GM23338 (cell line): ENCODE measurements at regions not wholly inside any gene's neighbourhood (a gene's known extent, or its start where the extent isn't known, plus 50 kb on each side); places are given as distances from the start of the nearest gene placed in this dataset.

Experiments
- ATAC-seq: fragments of 200-7000 bp; cut with Tn5 transposase; 3 replicates; pipeline ENCODE4 v1.9.1; 2020
- DNase-seq: peaks from one replicate; pipeline ENCODE4 v3.0.0-alpha.2; 2015; ENCODE audit warnings: low spot score
- H2AFZ ChIP-seq: fragments of 200-600 bp; sonication (generic); 2 replicates; pipeline ENCODE4 v1.8.0; 2016; ENCODE audit warnings: antibody characterized with exemption, mild to moderate bottlenecking, moderate library complexity
- H3F3A ChIP-seq: fragments of 200-600 bp; sonication (generic); replicated peaks from 2 replicates; pipeline ENCODE4 v1.8.0; 2017; ENCODE audit warnings: antibody characterized with exemption, mixed run types, low read depth
- H3K27ac ChIP-seq: fragments of 200-600 bp; sonication (generic); 2 replicates; pipeline ENCODE4 v1.6.1; 2016; ENCODE audit warnings: low read depth
- H3K27me3 ChIP-seq: fragments of 200-600 bp; sonication (generic); 2 replicates; pipeline ENCODE4 v1.8.0; 2016; ENCODE audit warnings: mild to moderate bottlenecking, mixed run types, moderate library complexity; ENCODE audit not compliant: insufficient read depth
- H3K36me3 ChIP-seq: fragments of 200-600 bp; sonication (generic); 2 replicates; pipeline ENCODE4 v1.8.0; 2016; ENCODE audit warnings: mild to moderate bottlenecking; ENCODE audit not compliant: insufficient read depth
- H3K4me1 ChIP-seq: fragments of 200-600 bp; sonication (generic); 2 replicates; pipeline ENCODE4 v1.8.0; 2016; ENCODE audit warnings: mild to moderate bottlenecking, moderate library complexity; ENCODE audit not compliant: insufficient read depth
- H3K4me2 ChIP-seq: fragments of 200-600 bp; sonication (generic); 2 replicates; pipeline ENCODE4 v1.7.1; 2017; ENCODE audit warnings: mixed run types
- H3K4me3 ChIP-seq: fragments of 200-600 bp; sonication (generic); 2 replicates; pipeline ENCODE4 v1.6.1; 2016; ENCODE audit warnings: mixed run types
- H3K79me2 ChIP-seq: fragments of 200-600 bp; sonication (generic); replicated peaks from 2 replicates; pipeline ENCODE4 v1.8.0; 2017; ENCODE audit warnings: mild to moderate bottlenecking; ENCODE audit not compliant: insufficient read depth
- H3K9me2 ChIP-seq: fragments of 200-600 bp; sonication (generic); 2 replicates; pipeline ENCODE4 v1.8.0; 2017; ENCODE audit not compliant: insufficient read depth
- H4K20me1 ChIP-seq: fragments of 200-600 bp; sonication (generic); replicated peaks from 2 replicates; pipeline ENCODE4 v1.8.0; 2017; ENCODE audit warnings: mild to moderate bottlenecking; ENCODE audit not compliant: insufficient read depth
- H3K27ac Mint-ChIP-seq: 2 replicates; pipeline ENCODE4 v1.8.0; 2020; ENCODE audit warnings: inconsistent platforms, mild to moderate bottlenecking, moderate library complexity, mixed read lengths
- H3K27me3 Mint-ChIP-seq: 3 replicates; pipeline ENCODE4 v1.8.0; 2022; ENCODE audit warnings: low read depth, mild to moderate bottlenecking, moderate library complexity, mixed read lengths, inconsistent platforms; ENCODE audit not compliant: insufficient read depth, poor library complexity
- H3K36me3 Mint-ChIP-seq: 3 replicates; pipeline ENCODE4 v1.8.0; 2021; ENCODE audit warnings: low read depth, mild to moderate bottlenecking, inconsistent platforms, moderate library complexity, mixed read lengths
- H3K4me1 Mint-ChIP-seq: 3 replicates; pipeline ENCODE4 v1.8.0; 2020; ENCODE audit warnings: mild to moderate bottlenecking, inconsistent platforms, mixed read lengths
- H3K4me3 Mint-ChIP-seq: 3 replicates; pipeline ENCODE4 v1.8.0; 2021; ENCODE audit warnings: moderate library complexity, mild to moderate bottlenecking, inconsistent platforms, mixed read lengths
- H3K9me3 Mint-ChIP-seq: 3 replicates; pipeline ENCODE4 v1.8.0; 2020; ENCODE audit warnings: moderate library complexity, mild to moderate bottlenecking, inconsistent platforms, mixed read lengths
- EZH2 ChIP-seq: fragments of 200-600 bp; sonication (generic); IDR thresholded peaks from one replicate; pipeline ENCODE4 v1.8.0; 2017; ENCODE audit warnings: antibody characterized with exemption, mild to moderate bottlenecking, low read depth; ENCODE audit not compliant: unreplicated experiment
- EZH2phosphoT487 ChIP-seq: fragments of 200-600 bp; sonication (generic); IDR thresholded peaks from one replicate; pipeline ENCODE4 v1.8.1; 2018; ENCODE audit warnings: antibody characterized with exemption; ENCODE audit not compliant: unreplicated experiment
- ZNF331 ChIP-seq: fragments of 250-450 bp; sonication (Bioruptor Pico); IDR thresholded peaks from 2 replicates; pipeline ENCODE4 v1.5.0; 2020; ENCODE audit warnings: low read depth, mild to moderate bottlenecking, moderate library complexity
- TF ChIP-seq, protein P1 (sequence below): fragments of 250-450 bp; sonication (Bioruptor Pico); IDR thresholded peaks from 2 replicates; pipeline ENCODE4 v1.5.0; 2020; ENCODE audit warnings: mild to moderate bottlenecking, moderate library complexity

DNA sequence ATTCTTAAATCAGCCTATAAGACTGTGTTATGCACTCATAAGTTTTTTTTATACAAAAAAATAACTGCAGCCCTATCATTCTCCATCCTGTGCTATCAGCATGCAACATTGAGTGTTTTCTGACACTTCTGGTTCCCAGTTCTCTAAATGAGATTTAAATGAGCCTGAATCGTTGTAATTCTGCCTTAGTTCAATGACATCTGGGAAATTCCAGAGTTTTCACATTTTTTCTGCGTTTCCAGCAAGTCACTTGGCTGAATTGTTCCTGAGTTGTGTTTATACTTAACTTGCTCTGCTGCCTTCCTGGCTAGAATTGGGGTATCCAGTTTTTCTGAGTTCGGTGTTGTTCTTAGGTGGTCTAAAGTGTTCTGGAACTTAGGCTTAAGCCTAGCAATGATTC lies 636.1 kb upstream of the FZD8 start:
- Histone ChIP-seq H3K27me3 (no peaks in the 10 kb centered on the region), H3K79me2 (no peaks in the 10 kb centered on the region), H3K36me3 (0 out of 2 replicates have a peak, but pooled peaks cover 3% of the 10 kb centered on the region), H3F3A (no peaks in the 10 kb centered on the region), H3K4me1 (no peaks in the 10 kb centered on the region), H3K9me2 (no peaks in the 10 kb centered on the region), H2AFZ (no peak overlapping the region), H4K20me1 (no peaks in the 10 kb centered on the region), H3K27ac (no peak overlapping the region), H3K4me3 (no peak overlapping the region), H3K4me2 (no peak overlapping the region)
- TF ChIP-seq EZH2 (no peak), ZNF331 (CRISPR knock-in tag) (no peak), EZH2phosphoT487 (no peak)
- TF ChIP-seq, protein P1, sequence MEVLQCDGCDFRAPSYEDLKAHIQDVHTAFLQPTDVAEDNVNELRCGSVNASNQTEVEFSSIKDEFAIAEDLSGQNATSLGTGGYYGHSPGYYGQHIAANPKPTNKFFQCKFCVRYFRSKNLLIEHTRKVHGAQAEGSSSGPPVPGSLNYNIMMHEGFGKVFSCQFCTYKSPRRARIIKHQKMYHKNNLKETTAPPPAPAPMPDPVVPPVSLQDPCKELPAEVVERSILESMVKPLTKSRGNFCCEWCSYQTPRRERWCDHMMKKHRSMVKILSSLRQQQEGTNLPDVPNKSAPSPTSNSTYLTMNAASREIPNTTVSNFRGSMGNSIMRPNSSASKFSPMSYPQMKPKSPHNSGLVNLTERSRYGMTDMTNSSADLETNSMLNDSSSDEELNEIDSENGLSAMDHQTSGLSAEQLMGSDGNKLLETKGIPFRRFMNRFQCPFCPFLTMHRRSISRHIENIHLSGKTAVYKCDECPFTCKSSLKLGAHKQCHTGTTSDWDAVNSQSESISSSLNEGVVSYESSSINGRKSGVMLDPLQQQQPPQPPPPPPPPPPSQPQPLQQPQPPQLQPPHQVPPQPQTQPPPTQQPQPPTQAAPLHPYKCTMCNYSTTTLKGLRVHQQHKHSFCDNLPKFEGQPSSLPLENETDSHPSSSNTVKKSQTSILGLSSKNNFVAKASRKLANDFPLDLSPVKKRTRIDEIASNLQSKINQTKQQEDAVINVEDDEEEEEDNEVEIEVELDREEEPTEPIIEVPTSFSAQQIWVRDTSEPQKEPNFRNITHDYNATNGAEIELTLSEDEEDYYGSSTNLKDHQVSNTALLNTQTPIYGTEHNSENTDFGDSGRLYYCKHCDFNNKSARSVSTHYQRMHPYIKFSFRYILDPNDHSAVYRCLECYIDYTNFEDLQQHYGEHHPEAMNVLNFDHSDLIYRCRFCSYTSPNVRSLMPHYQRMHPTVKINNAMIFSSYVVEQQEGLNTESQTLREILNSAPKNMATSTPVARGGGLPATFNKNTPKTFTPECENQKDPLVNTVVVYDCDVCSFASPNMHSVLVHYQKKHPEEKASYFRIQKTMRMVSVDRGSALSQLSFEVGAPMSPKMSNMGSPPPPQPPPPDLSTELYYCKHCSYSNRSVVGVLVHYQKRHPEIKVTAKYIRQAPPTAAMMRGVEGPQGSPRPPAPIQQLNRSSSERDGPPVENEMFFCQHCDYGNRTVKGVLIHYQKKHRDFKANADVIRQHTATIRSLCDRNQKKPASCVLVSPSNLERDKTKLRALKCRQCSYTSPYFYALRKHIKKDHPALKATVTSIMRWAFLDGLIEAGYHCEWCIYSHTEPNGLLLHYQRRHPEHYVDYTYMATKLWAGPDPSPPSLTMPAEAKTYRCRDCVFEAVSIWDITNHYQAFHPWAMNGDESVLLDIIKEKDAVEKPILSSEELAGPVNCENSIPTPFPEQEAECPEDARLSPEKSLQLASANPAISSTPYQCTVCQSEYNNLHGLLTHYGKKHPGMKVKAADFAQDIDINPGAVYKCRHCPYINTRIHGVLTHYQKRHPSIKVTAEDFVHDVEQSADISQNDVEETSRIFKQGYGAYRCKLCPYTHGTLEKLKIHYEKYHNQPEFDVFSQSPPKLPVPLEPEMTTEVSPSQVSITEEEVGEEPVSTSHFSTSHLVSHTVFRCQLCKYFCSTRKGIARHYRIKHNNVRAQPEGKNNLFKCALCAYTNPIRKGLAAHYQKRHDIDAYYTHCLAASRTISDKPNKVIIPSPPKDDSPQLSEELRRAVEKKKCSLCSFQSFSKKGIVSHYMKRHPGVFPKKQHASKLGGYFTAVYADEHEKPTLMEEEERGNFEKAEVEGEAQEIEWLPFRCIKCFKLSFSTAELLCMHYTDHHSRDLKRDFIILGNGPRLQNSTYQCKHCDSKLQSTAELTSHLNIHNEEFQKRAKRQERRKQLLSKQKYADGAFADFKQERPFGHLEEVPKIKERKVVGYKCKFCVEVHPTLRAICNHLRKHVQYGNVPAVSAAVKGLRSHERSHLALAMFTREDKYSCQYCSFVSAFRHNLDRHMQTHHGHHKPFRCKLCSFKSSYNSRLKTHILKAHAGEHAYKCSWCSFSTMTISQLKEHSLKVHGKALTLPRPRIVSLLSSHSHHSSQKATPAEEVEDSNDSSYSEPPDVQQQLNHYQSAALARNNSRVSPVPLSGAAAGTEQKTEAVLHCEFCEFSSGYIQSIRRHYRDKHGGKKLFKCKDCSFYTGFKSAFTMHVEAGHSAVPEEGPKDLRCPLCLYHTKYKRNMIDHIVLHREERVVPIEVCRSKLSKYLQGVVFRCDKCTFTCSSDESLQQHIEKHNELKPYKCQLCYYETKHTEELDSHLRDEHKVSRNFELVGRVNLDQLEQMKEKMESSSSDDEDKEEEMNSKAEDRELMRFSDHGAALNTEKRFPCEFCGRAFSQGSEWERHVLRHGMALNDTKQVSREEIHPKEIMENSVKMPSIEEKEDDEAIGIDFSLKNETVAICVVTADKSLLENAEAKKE (CRISPR knock-in tag) = no peak
- H3K4me1 Mint-ChIP-seq = no peaks in the 10 kb centered on the region
- no peak for ATAC-seq
- no peaks in the 10 kb centered on the region; the same call in 2 of the 3 replicates for H3K36me3 Mint-ChIP-seq
- DNase-seq = no peak
- peaks cover 21% of the 10 kb centered on the region for H3K9me3 Mint-ChIP-seq
- no peak overlapping the region for H3K4me3 Mint-ChIP-seq
- H3K27ac Mint-ChIP-seq = no peak overlapping the region
- H3K27me3 Mint-ChIP-seq = peaks cover 6% of the 10 kb centered on the region

- no peak for ATAC-seq
- Histone ChIP-seq H3K27me3 (no peaks in the 10 kb centered on the region), H3K4me3 (no peak overlapping the region), H3K36me3 (0 out of 2 replicates have a peak, but pooled peaks cover 3% of the 10 kb centered on the region), H3K79me2 (no peaks in the 10 kb centered on the region), H2AFZ (no peak overlapping the region), H3K4me2 (no peak overlapping the region), H3K4me1 (no peaks in the 10 kb centered on the region), H3K27ac (no peak overlapping the region), H3K9me2 (no peaks in the 10 kb centered on the region), H3F3A (no peaks in the 10 kb centered on the region), H4K20me1 (no peaks in the 10 kb centered on the region)
- no peak overlapping the region for H3K27ac Mint-ChIP-seq
- peaks cover 21% of the 10 kb centered on the region for H3K9me3 Mint-ChIP-seq
- no peaks in the 10 kb centered on the region for H3K4me1 Mint-ChIP-seq
- peaks cover 6% of the 10 kb centered on the region for H3K27me3 Mint-ChIP-seq
- no peak for DNase-seq
- H3K36me3 Mint-ChIP-seq = no peaks in the 10 kb centered on the region; the same call in 2 of the 3 replicates
- no peak overlapping the region for H3K4me3 Mint-ChIP-seq
- TF ChIP-seq, protein P1 (CRISPR knock-in tag) = no peak
Observed at GRCh38 chr10:36277459-36277858, 635.4 kb upstream of the FZD8 start.
